ENCODE measurements at regions not wholly inside any gene's neighbourhood (a gene's known extent, or its start where the extent isn't known, plus 50 kb on each side); places are given as distances from the start of the nearest gene placed in this dataset.
"Not testable (repeated sequence)": the region's sequence is repeated elsewhere in the genome, so short reads cannot be mapped to it uniquely, and the experiment has no call there.

DNA sequence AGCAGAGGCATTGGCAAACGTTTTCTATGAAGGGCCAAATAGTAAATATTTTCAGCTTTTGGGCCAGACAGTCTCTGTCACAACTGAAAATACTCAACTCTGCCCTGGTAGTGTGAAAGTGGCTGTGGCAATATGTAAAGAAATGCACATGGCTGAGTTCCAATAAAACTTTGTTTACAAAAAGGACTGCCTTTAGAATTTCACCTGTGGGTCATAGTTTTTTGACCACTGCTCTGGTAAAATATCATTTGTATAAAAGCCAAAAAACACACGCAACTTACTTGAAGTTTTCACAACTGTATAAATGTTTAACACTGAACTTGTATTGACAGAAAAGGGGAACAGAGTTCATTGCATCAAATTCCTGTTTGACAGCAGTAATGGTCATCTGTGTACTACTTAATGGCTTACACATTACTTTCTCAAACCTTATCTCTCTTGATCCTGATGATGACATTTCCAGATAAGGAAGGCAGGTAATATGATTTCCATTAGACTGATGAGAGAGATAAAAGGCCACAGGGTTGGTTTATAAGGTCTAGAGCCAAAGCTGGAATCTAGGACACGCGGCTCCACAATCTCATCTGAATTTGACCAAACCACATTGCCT, 250.1 kb downstream of the TOX3 start:
- intact Hi-C loops (cut with micrococcal nuclease); H3K36me3 Mint-ChIP-seq (ENCODE audit: low read depth); H3K4me3 Mint-ChIP-seq (ENCODE audit: low read depth); H3K4me1 Mint-ChIP-seq (ENCODE audit: low read depth); H3K27ac Mint-ChIP-seq; H3K27me3 Mint-ChIP-seq (ENCODE audit: low read depth); DNase-seq (ENCODE audit: low spot score): not testable (repeated sequence)
- peaks cover 18% of the 10 kb centered on the region for H3K9me3 Mint-ChIP-seq

DNA sequence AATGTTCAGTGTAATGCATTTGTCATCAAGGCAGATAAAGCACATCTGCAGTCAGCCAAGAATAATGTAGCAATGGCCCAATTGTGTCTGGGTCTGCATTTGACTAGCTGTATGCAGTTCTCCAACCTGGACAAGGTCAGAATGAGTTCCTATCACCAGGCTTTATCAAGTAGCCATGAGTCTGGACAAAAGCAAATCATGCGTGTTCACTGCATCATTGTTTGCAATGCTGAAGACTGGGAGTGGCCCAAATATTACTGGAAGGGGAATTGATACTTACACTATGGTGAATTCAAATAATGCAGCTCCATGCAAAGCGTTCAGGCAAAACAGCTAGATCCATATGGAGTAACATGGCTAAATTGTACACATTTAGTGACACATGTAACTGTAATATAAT, 250.9 kb downstream of the TOX3 start:
- no peaks in the 10 kb centered on the region for H3K36me3 Mint-ChIP-seq (ENCODE audit: low read depth)
- H3K4me1 Mint-ChIP-seq (ENCODE audit: low read depth) = no peaks in the 10 kb centered on the region
- peaks cover 18% of the 10 kb centered on the region for H3K9me3 Mint-ChIP-seq
- intact Hi-C loops (cut with micrococcal nuclease) = no loop called here
- DNase-seq (ENCODE audit: low spot score) = no peak
- H3K4me3 Mint-ChIP-seq (ENCODE audit: low read depth) = no peak overlapping the region
- H3K27ac Mint-ChIP-seq = no peak overlapping the region
- H3K27me3 Mint-ChIP-seq (ENCODE audit: low read depth) = no peaks in the 10 kb centered on the region

DNA sequence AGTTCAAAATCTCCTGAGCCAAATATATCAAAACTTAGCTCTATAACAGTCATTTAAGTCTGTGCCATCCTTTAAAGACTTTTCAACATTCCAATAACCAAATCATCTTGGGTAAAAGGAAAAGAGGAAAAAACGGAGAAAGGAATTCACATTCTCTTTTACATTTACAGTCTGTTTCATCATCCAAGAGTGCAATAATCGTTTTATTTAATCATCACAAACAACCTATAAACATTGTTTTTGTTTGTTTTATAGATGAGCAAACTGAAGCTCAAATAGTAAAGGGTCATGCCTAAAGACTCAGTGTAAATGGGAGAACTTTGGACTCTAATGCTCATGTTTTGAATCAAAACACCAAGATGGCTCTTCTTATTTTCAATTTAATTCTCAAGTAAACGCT, 252.3 kb downstream of the TOX3 start:
- no peak for DNase-seq (ENCODE audit: low spot score)
- Mint-ChIP-seq H3K9me3 (peaks cover 18% of the 10 kb centered on the region), H3K4me3 (ENCODE audit: low read depth) (no peak overlapping the region), H3K27me3 (ENCODE audit: low read depth) (no peaks in the 10 kb centered on the region), H3K4me1 (ENCODE audit: low read depth) (no peaks in the 10 kb centered on the region), H3K36me3 (ENCODE audit: low read depth) (no peaks in the 10 kb centered on the region), H3K27ac (no peak overlapping the region)
- intact Hi-C loops (cut with micrococcal nuclease) = no loop called here

DNA sequence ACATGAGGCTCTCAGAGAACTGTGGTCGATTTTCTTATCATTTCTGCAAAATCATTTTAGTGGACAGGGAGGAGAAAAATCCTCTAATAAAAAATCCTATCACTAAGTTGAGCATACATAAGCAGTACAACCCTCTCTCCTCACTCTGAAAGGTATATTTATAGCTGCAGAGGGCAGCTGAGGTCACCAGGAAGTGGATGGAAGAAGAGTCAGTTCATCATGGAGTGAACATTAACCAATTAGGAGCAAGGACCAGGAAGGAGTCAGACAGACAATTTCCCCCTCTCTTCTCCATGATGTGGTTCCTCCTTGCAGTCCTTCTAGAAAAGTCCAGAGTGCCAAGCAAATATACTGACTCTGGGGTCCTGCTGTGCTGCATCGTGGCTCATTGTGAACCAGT, 253.7 kb downstream of the TOX3 start:
- Mint-ChIP-seq H3K4me1 (ENCODE audit: low read depth) (no peaks in the 10 kb centered on the region), H3K27ac (no peak overlapping the region), H3K4me3 (ENCODE audit: low read depth) (no peak overlapping the region), H3K9me3 (peaks cover 18% of the 10 kb centered on the region), H3K27me3 (ENCODE audit: low read depth) (no peaks in the 10 kb centered on the region), H3K36me3 (ENCODE audit: low read depth) (no peaks in the 10 kb centered on the region)
- no peak for DNase-seq (ENCODE audit: low spot score)
- intact Hi-C loops (cut with micrococcal nuclease) = no loop called here

DNA sequence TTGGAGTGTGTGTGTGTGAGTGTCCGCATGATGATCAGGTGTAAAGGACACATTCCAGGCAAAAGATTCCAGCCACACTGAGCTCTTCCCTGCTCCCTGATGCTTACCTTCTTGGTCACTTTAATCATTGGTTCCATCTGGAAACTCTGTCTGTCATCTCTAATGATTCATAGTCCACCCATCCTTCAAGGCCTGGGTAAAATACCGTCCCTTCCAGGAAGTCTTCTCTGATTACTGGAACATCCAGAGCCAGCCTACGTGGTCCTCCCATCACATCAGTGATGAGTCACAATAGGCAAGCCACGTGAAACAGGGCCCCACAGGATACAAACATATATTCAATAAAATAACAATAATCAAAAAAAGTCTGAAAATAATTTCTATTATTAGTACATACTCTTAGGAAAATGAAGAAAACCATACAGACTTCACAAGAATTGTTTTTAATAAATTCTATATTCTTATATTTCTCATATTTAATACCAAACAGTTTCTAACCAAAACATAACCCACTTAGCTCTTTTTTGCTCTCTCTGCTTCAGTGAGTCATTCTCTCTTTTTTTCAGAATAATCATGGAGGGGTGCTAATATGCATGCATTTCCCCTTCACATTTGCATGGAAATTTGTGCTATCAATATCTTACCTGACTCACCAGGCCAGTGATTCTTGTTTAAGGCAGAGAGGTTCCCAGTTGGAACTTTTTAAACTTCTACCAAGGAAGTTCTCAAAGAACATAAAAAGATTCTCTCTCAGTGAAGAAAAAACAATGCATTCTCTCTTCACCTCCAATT, 263.2 kb downstream of the TOX3 start:
- H3K4me1 Mint-ChIP-seq (ENCODE audit: low read depth) = no peaks in the 10 kb centered on the region
- H3K27me3 Mint-ChIP-seq (ENCODE audit: low read depth) = no peaks in the 10 kb centered on the region
- H3K36me3 Mint-ChIP-seq (ENCODE audit: low read depth) = no peaks in the 10 kb centered on the region
- intact Hi-C loops (cut with micrococcal nuclease) = no loop called here
- H3K9me3 Mint-ChIP-seq = peaks cover 27% of the 10 kb centered on the region
- H3K27ac Mint-ChIP-seq = no peak overlapping the region
- no peak overlapping the region for H3K4me3 Mint-ChIP-seq (ENCODE audit: low read depth)
- no peak for DNase-seq (ENCODE audit: low spot score)

DNA sequence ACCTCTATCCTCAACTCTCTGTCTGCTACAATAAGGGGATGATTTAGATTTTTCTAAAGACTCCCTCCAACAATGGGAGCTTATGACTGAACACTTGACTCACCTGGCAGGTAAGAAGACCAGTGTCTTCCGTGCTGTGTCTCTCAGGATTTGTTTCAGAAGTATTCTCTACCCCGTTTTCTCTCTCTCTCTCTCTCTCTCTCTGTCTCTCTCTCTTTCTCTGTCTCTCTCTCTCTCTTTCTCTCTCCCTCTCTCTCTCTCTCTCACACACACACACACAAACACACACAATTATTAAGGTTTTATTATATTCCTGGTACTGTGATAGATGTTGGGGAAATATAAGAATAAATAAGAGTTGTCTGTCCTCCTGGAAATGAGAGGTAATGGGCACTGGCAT, 263.9 kb downstream of the TOX3 start:
- H3K9me3 Mint-ChIP-seq = peaks cover 27% of the 10 kb centered on the region
- DNase-seq (ENCODE audit: low spot score) = no peak
- H3K4me3 Mint-ChIP-seq (ENCODE audit: low read depth) = no peak overlapping the region
- H3K27me3 Mint-ChIP-seq (ENCODE audit: low read depth) = no peaks in the 10 kb centered on the region
- intact Hi-C loops (cut with micrococcal nuclease) = no loop called here
- H3K27ac Mint-ChIP-seq = no peak overlapping the region
- no peaks in the 10 kb centered on the region for H3K4me1 Mint-ChIP-seq (ENCODE audit: low read depth)
- H3K36me3 Mint-ChIP-seq (ENCODE audit: low read depth) = no peaks in the 10 kb centered on the region

DNA sequence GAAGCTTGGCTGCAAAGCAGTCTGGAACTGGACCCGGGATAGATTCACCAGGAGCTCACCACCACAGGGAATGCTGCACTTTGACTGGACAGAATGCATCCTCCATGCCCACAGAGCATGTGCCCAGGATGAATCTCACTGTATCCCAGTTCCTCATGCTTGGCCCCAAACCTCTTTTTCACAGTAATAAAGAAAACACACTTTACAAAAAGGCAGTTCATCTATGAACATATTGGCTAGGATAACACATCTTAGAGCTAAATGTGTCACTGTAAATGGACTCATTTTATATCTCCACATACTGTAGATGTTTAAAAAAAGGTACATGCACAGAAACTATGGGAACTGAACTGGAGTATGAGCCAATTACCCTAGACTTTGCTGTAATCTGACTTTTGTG, 266.9 kb downstream of the TOX3 start:
- Mint-ChIP-seq H3K27ac (no peak overlapping the region), H3K4me3 (ENCODE audit: low read depth) (no peak overlapping the region), H3K27me3 (ENCODE audit: low read depth) (no peaks in the 10 kb centered on the region), H3K36me3 (ENCODE audit: low read depth) (no peaks in the 10 kb centered on the region), H3K9me3 (peaks cover 22% of the 10 kb centered on the region), H3K4me1 (ENCODE audit: low read depth) (no peaks in the 10 kb centered on the region)
- intact Hi-C loops (cut with micrococcal nuclease) = no loop called here
- no peak for DNase-seq (ENCODE audit: low spot score)

DNA sequence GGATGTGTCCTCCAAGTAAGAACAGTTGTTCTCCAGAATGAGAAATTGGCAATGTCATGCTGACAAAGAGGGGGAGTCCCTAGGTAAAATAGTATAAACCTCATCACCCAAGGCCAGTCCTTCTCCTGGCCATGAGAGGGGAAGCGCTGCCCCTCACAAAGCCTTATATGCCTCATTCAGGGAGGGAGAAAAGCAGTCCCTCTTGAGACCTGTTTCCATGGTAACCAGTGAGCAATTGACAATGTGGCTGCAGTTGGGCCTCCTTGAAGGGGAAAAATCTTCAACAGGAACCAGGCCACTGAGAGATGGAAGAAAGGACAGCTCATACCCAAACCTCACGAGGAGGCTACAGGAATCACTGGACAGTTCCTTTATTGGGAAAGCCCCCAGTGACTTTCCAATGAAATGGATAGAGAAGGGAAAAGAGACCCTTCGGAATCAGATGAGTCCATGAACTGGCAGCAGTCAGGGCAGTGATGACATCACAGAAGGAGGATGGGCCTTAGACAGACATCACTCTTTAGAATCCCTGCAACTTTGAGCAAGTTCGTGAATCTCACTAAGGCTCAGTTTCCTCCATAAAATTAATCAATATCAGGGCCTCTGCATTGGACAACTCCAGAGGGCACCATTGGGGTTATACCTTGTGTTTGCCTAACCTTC, 275.7 kb downstream of the TOX3 start:
- Mint-ChIP-seq H3K36me3 (ENCODE audit: low read depth) (no peaks in the 10 kb centered on the region), H3K4me3 (ENCODE audit: low read depth) (no peak overlapping the region), H3K4me1 (ENCODE audit: low read depth) (no peaks in the 10 kb centered on the region), H3K9me3 (peaks cover 18% of the 10 kb centered on the region), H3K27me3 (ENCODE audit: low read depth) (no peaks in the 10 kb centered on the region), H3K27ac (no peak overlapping the region)
- no peak for DNase-seq (ENCODE audit: low spot score)
- intact Hi-C loops (cut with micrococcal nuclease) = no loop called here

DNA sequence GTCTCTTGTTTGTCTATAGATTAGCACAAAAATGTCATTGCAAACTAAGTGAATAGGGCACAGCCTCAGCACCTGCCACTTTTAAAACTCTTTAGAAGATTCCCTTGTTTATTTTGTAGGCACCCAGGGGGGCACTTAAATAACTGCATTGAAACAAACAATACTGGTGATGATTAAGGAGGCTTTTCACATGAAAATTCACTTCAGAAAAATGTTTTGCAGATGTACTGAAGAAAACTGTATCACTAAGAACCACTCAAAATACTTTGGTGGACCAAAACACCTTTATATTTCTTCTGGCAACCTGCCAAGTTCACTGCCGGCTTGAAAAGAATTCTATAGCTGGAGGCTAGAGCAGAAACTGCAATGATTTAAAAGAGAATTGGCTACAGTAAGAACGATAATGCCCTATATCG, 281.5 kb downstream of the TOX3 start:
- intact Hi-C loops (cut with micrococcal nuclease) = no loop called here
- no peak overlapping the region for H3K27ac Mint-ChIP-seq
- peaks cover 5% of the 10 kb centered on the region for H3K9me3 Mint-ChIP-seq
- no peak for DNase-seq (ENCODE audit: low spot score)
- no peaks in the 10 kb centered on the region for H3K4me1 Mint-ChIP-seq (ENCODE audit: low read depth)
- H3K27me3 Mint-ChIP-seq (ENCODE audit: low read depth) = no peaks in the 10 kb centered on the region
- H3K4me3 Mint-ChIP-seq (ENCODE audit: low read depth) = no peak overlapping the region
- no peaks in the 10 kb centered on the region for H3K36me3 Mint-ChIP-seq (ENCODE audit: low read depth)

DNA sequence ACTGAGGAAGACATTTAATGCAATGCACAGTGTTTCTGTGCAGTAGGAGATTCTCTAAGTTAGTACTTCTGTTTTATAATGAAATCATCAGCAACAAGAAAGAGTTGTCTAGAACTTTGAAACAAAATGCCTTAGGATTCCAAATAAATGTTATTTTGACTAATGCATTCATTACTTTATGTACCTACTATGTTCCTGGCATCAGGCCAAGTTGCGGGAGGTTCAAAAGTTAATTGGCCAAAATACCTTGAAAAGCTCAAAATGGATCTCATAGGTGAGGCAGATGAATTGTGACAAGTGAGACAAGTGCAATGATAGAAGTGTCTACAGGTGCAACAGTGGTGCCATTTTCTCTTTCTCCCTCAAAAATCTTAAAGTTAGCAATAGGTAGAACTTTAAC, 289.4 kb downstream of the TOX3 start:
- Mint-ChIP-seq H3K9me3 (peaks cover 12% of the 10 kb centered on the region), H3K27ac (no peak overlapping the region)

DNA sequence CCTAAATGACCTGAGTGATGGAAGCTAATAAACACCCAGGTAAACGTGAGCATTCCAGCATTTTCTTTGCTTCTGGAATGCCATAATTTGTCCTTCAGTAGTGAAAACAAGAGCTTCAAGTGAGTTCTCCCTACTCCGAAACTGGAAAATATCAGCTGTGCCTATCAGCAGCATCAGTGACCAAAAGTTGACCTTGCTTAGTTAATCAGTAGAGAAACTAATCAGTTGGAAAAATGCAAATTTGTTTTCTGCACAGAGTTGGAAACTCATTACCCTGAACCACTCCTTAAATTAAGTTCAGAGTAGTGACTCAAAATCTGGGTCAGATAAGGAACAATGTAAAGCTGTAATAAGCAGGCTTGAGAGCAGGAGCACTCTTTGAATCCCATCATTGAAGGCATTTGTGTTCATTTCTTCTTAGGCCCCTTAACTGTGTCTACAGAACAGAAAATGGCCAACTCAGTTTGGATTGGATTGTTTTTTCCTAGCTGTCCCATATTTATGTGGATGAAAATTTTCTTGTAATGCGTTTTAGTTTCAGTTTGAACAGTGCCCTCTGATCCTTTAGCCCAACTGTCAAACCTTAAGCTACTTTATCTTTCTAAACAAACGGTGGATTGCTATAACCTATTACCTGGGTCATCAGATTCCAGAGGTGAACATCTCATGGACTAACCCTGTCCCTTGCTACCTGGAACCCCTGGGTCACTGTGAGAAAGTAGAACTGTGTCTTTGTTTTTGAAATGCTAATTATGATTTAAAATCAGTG, 290.4 kb downstream of the TOX3 start:
- no peak overlapping the region for H3K27ac Mint-ChIP-seq
- peaks cover 12% of the 10 kb centered on the region for H3K9me3 Mint-ChIP-seq
- no peaks in the 10 kb centered on the region for H3K27me3 Mint-ChIP-seq (ENCODE audit: low read depth)
- no peak for DNase-seq (ENCODE audit: low spot score)
- no peaks in the 10 kb centered on the region for H3K36me3 Mint-ChIP-seq (ENCODE audit: low read depth)
- intact Hi-C loops (cut with micrococcal nuclease) = no loop called here
- H3K4me1 Mint-ChIP-seq (ENCODE audit: low read depth) = no peaks in the 10 kb centered on the region
- H3K4me3 Mint-ChIP-seq (ENCODE audit: low read depth) = no peak overlapping the region

More for the DNA sequence above, 289.4 kb downstream of the TOX3 start:
- no peaks in the 10 kb centered on the region for H3K4me1 Mint-ChIP-seq (ENCODE audit: low read depth)
- no peak overlapping the region for H3K4me3 Mint-ChIP-seq (ENCODE audit: low read depth)
- DNase-seq (ENCODE audit: low spot score) = no peak
- no peaks in the 10 kb centered on the region for H3K36me3 Mint-ChIP-seq (ENCODE audit: low read depth)
- H3K27me3 Mint-ChIP-seq (ENCODE audit: low read depth) = no peaks in the 10 kb centered on the region
- intact Hi-C loops (cut with micrococcal nuclease) = no loop called here

DNA sequence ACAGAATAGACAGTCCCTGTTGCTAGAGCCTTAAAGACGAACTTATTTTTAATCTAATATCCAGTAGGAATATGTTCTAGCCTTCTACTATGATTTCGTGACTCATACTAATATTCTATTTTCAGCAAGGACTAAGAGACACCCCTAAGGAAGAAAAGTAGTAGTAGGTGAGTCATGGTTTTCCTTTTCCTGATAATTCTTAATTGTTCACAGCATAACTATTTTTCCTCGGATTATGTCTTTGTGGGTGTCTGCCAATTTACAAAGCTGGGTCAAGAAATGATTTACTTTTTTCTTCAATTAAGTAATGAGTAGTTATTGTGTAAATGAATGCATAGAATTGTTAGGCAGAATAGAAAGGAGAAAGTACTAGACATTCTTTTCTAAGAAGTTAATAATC, 292.2 kb downstream of the TOX3 start:
- H3K4me1 Mint-ChIP-seq (ENCODE audit: low read depth) = no peaks in the 10 kb centered on the region
- no peak overlapping the region for H3K27ac Mint-ChIP-seq
- H3K36me3 Mint-ChIP-seq (ENCODE audit: low read depth) = no peaks in the 10 kb centered on the region
- no peaks in the 10 kb centered on the region for H3K27me3 Mint-ChIP-seq (ENCODE audit: low read depth)
- intact Hi-C loops (cut with micrococcal nuclease) = no loop called here
- no peak for DNase-seq (ENCODE audit: low spot score)
- no peak overlapping the region for H3K4me3 Mint-ChIP-seq (ENCODE audit: low read depth)
- peaks cover 8% of the 10 kb centered on the region for H3K9me3 Mint-ChIP-seq

DNA sequence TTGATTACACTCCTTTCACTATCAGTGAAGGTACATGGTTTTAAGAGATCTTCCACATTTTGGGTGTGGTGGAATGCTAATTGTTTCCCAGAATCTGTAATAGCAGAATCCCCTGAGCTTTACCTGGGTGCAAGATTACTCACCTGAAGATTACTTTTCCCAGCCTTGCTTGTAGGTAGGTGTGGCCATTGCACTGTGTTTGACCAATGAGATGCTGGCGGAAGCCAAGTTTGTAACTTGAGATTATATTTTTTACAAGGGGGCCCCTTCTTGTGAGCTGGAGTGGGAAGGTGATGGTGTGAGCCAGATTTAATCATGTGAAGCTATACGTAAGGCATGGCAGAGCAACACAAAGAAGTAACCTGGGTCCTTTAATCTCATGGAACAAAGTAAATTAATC, 294.3 kb downstream of the TOX3 start:
- Mint-ChIP-seq H3K4me1 (ENCODE audit: low read depth) (no peaks in the 10 kb centered on the region), H3K27ac (no peak overlapping the region), H3K9me3 (peaks cover 13% of the 10 kb centered on the region), H3K36me3 (ENCODE audit: low read depth) (no peaks in the 10 kb centered on the region), H3K4me3 (ENCODE audit: low read depth) (no peak overlapping the region), H3K27me3 (ENCODE audit: low read depth) (no peaks in the 10 kb centered on the region)
- no peak for DNase-seq (ENCODE audit: low spot score)
- intact Hi-C loops (cut with micrococcal nuclease) = no loop called here
